ENCODE measurements at regions not wholly inside any gene's neighbourhood (a gene's known extent, or its start where the extent isn't known, plus 50 kb on each side); places are given as distances from the start of the nearest gene placed in this dataset.

DNA sequence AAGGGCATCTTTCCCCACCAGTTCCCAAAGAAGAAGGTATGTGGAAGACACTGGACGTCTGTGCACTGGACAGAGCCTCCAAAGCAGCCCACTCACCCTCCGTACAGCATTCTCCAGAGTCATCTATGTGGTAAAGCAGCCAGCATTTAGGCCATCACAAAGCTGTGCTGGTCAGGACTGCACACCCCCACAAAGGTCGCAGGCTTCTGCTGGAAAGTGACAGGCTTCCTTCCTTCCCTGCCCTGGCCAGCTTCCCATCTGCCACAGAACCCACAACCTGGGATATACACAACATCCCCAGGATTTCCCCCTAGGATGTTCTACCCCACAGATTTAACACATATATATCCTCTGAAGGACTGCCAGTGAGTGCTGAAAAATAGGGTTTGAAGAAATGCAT is 64.6 kb upstream of the GALNT15 start:
- Histone ChIP-seq H3K27me3 (ENCODE audit: control insufficient read depth, insufficient read depth, low read length) (no peaks in the 10 kb centered on the region), H3K36me3 (ENCODE audit: control insufficient read depth, insufficient read depth, low read length) (no peaks in the 10 kb centered on the region), H3K4me3 (ENCODE audit: low read depth, low read length) (no peak overlapping the region)
- TF ChIP-seq, protein P1, sequence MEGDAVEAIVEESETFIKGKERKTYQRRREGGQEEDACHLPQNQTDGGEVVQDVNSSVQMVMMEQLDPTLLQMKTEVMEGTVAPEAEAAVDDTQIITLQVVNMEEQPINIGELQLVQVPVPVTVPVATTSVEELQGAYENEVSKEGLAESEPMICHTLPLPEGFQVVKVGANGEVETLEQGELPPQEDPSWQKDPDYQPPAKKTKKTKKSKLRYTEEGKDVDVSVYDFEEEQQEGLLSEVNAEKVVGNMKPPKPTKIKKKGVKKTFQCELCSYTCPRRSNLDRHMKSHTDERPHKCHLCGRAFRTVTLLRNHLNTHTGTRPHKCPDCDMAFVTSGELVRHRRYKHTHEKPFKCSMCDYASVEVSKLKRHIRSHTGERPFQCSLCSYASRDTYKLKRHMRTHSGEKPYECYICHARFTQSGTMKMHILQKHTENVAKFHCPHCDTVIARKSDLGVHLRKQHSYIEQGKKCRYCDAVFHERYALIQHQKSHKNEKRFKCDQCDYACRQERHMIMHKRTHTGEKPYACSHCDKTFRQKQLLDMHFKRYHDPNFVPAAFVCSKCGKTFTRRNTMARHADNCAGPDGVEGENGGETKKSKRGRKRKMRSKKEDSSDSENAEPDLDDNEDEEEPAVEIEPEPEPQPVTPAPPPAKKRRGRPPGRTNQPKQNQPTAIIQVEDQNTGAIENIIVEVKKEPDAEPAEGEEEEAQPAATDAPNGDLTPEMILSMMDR (IDR thresholded peaks at IDR 0.05; ENCODE audit: insufficient read depth, low read length, poor library complexity, severe bottlenecking): no peak
- no peak for DNase-seq (ENCODE audit: low read depth)

DNA sequence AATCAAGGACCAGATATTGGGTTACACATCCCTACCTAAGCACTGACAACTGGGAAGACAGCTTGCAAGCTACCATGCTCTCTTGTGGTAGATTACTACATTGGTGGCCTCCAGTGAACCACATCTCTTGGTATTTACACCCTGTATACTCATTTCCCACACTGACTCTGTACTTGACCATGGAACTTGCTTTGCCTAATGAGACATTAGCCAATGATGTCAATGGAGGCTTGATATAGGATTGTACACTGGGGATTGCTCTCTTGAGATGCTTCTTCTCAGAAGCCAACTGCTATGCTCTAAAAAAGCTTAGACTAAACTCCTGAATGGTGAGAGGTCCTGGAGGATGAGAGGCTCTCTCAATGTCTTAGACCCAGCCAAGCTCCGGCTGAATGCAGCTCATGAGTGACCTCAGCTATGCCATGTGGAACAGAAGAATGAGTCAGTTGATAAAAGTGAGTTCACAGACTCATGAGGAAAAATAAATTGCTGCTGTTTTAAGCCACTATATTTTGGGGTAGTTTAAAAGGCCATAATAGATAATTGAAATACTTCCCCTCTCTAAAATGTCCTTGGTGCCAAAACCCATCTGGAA is 61.5 kb upstream of the GALNT15 start:
- Histone ChIP-seq H3K4me3 (ENCODE audit: low read depth, low read length) (no peak overlapping the region), H3K27me3 (ENCODE audit: control insufficient read depth, insufficient read depth, low read length) (no peaks in the 10 kb centered on the region), H3K36me3 (ENCODE audit: control insufficient read depth, insufficient read depth, low read length) (no peaks in the 10 kb centered on the region)
- no peak for DNase-seq (ENCODE audit: low read depth)
- TF ChIP-seq, protein P1 (IDR thresholded peaks at IDR 0.05; ENCODE audit: insufficient read depth, low read length, poor library complexity, severe bottlenecking): no peak

DNA sequence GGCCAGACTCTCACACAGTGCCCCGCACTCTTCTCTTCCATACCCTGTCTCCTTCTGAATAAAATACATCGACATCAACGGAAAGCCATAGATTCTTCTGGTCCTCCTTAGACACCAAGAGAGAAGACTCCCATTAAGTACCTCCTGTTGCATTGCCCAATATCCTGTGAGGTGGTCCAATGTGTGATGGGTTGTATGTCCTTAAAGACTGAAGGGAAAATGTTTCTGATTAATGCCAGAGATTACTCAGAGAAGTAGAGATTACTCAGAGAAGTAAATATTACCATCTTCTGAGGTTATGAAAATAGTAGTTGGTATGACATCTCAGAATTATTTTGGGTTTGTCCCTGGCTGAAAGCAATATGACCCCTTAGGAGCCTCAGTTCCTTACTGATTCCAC is 60.8 kb upstream of the GALNT15 start:
- Histone ChIP-seq H3K36me3 (ENCODE audit: control insufficient read depth, insufficient read depth, low read length) (no peaks in the 10 kb centered on the region), H3K27me3 (ENCODE audit: control insufficient read depth, insufficient read depth, low read length) (no peaks in the 10 kb centered on the region), H3K4me3 (ENCODE audit: low read depth, low read length) (no peak overlapping the region)
- TF ChIP-seq, protein P1 (IDR thresholded peaks at IDR 0.05; ENCODE audit: insufficient read depth, low read length, poor library complexity, severe bottlenecking): no peak
- DNase-seq (ENCODE audit: low read depth): no peak

DNA sequence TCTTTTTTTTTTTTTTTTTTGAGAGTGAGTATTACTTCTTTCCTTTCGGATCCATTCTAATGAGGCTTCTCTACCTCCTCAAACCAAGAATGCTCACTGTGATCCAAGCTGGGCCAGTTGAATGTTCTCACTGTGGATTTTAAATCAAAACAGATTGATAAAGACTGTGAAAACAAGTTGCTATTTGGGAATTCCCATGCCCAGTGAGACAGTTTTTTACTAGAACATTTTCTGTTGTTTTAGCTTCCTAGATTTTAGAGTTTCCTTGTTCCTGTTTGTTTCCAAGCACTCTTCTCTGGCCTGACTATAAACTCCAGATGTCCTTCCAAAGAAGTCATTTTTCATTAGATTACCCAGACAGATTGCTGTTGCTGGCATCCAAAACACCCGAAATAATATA is 60.1 kb upstream of the GALNT15 start:
- no peak for DNase-seq (ENCODE audit: low read depth)
- TF ChIP-seq, protein P1 (IDR thresholded peaks at IDR 0.05; ENCODE audit: insufficient read depth, low read length, poor library complexity, severe bottlenecking): no peak
- Histone ChIP-seq H3K4me3 (ENCODE audit: low read depth, low read length) (no peak overlapping the region), H3K27me3 (ENCODE audit: control insufficient read depth, insufficient read depth, low read length) (no peaks in the 10 kb centered on the region), H3K36me3 (ENCODE audit: control insufficient read depth, insufficient read depth, low read length) (no peaks in the 10 kb centered on the region)

DNA sequence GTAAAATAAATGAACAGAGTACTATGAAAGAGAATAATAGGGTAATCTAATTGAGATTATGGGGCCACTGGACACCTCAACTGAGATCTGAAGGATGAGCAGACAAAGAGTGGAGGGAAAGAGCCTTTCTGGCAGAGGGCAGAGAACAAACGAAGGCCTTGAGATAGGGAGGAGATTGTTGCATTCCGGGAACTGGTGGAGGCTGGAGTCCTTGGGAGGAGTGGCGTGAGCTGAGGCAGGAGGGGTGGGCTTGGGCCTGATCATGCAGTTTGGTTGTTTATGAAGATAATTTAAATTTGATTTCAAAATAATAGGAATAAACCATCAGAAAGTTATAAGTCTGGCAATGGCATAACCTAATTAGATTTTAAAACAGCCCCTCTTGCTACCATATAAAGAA is 59.5 kb upstream of the GALNT15 start:
- DNase-seq (ENCODE audit: low read depth): no peak

DNA sequence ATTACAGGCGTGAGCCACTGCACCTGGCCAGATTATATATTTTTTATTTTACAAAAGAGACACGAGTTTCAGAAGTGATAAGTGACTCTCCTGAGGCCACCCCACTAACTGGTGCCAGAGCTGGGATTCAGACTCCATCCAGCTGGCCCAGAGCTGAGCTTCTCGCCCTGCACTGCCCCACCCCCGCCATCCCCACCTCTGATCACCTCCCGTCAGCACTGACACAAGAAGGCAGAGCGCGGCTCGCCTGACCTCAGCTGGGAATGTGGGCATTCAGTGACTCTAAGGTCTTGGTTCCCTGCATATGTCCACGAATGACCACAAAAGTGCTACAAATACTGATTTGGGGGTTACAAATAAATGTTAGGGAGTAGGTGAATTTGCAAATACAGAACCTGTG is 56.1 kb upstream of the GALNT15 start:
- Histone ChIP-seq H3K4me3 (ENCODE audit: low read depth, low read length) (no peak overlapping the region), H3K27me3 (ENCODE audit: control insufficient read depth, insufficient read depth, low read length) (no peaks in the 10 kb centered on the region), H3K36me3 (ENCODE audit: control insufficient read depth, insufficient read depth, low read length) (no peaks in the 10 kb centered on the region)
- no peak for DNase-seq (ENCODE audit: low read depth)
- TF ChIP-seq, protein P1 (IDR thresholded peaks at IDR 0.05; ENCODE audit: insufficient read depth, low read length, poor library complexity, severe bottlenecking): no peak

More for the DNA sequence above, 59.5 kb upstream of the GALNT15 start:
- TF ChIP-seq, protein P1 (IDR thresholded peaks at IDR 0.05; ENCODE audit: insufficient read depth, low read length, poor library complexity, severe bottlenecking): no peak
- Histone ChIP-seq H3K36me3 (ENCODE audit: control insufficient read depth, insufficient read depth, low read length) (no peaks in the 10 kb centered on the region), H3K4me3 (ENCODE audit: low read depth, low read length) (no peak overlapping the region), H3K27me3 (ENCODE audit: control insufficient read depth, insufficient read depth, low read length) (no peaks in the 10 kb centered on the region)
